ENCODE measurements at regions not wholly inside any gene's neighbourhood (a gene's known extent, or its start where the extent isn't known, plus 50 kb on each side); places are given as distances from the start of the nearest gene placed in this dataset.
A peak's percentile ranks its signal among the peaks of the same experiment; 100 is the strongest.

DNA sequence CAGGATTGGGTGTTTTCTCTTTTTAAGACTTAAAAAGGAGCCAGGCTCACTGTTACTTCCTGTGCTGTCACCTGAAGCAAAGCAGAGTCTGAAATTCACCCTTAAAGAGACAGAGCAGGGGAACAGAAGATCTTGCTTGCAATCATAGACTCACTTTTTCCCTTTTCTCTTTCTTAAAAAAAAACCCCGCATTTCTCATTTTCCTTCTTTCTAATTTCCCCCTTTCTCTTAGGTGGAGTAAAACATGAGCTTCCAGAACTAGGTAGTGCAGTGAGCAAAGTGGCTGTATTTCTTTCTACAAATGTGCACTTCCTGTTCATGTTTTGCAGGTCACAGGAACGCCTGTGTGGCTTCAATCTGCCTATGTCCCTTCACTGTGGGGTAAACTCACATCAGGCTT lies 381.2 kb downstream of the LPIN1 start:
- H4K20me1 ChIP-seq (ENCODE audit: control insufficient read depth, insufficient read depth, low read depth, low read length): no peaks in the 10 kb centered on the region
- TF ChIP-seq, protein P1, sequence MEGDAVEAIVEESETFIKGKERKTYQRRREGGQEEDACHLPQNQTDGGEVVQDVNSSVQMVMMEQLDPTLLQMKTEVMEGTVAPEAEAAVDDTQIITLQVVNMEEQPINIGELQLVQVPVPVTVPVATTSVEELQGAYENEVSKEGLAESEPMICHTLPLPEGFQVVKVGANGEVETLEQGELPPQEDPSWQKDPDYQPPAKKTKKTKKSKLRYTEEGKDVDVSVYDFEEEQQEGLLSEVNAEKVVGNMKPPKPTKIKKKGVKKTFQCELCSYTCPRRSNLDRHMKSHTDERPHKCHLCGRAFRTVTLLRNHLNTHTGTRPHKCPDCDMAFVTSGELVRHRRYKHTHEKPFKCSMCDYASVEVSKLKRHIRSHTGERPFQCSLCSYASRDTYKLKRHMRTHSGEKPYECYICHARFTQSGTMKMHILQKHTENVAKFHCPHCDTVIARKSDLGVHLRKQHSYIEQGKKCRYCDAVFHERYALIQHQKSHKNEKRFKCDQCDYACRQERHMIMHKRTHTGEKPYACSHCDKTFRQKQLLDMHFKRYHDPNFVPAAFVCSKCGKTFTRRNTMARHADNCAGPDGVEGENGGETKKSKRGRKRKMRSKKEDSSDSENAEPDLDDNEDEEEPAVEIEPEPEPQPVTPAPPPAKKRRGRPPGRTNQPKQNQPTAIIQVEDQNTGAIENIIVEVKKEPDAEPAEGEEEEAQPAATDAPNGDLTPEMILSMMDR (IDR thresholded peaks at IDR 0.05; ENCODE audit: low read depth, low read length, poor library complexity, severe bottlenecking): no peak
- TF ChIP-seq EZH2phosphoT487 (IDR thresholded peaks at IDR 0.05; ENCODE audit: borderline replicate concordance, low read length): no peak
- peaks cover 56% of the 10 kb centered on the region for H3K4me1 ChIP-seq (ENCODE audit: control insufficient read depth, low read length)
- no peaks in the 10 kb centered on the region for H3K79me2 ChIP-seq (ENCODE audit: control insufficient read depth, low read length)
- H3K4me2 ChIP-seq (ENCODE audit: low read length): peak overlapping the region; percentile 67
- H3K4me3 ChIP-seq (ENCODE audit: low read length): peak overlapping the region; percentile 34
- H3K27ac ChIP-seq (ENCODE audit: low read depth, low read length): peak overlapping the region; percentile 80
- H3K9me2 ChIP-seq (replicated peaks; ENCODE audit: control insufficient read depth, low read length): no peaks in the 10 kb centered on the region
- peaks cover 11% of the 10 kb centered on the region for H3F3A ChIP-seq (ENCODE audit: control insufficient read depth, insufficient read depth)
- H3K9me3 ChIP-seq (ENCODE audit: control insufficient read depth, insufficient read depth, low read length): no peaks in the 10 kb centered on the region
- H3K27me3 ChIP-seq (ENCODE audit: control insufficient read depth, low read length): no peaks in the 10 kb centered on the region
- H3K36me3 ChIP-seq (ENCODE audit: control insufficient read depth, low read length): no peaks in the 10 kb centered on the region

- no peaks in the 10 kb centered on the region for H3K9me2 ChIP-seq (replicated peaks; ENCODE audit: control insufficient read depth, low read length)
- H3K4me1 ChIP-seq (ENCODE audit: control insufficient read depth, low read length): peaks cover 34% of the 10 kb centered on the region
- no peaks in the 10 kb centered on the region for H4K20me1 ChIP-seq (ENCODE audit: control insufficient read depth, insufficient read depth, low read depth, low read length)
- H3F3A ChIP-seq (ENCODE audit: control insufficient read depth, insufficient read depth): peaks cover 9% of the 10 kb centered on the region
- H3K9me3 ChIP-seq (ENCODE audit: control insufficient read depth, insufficient read depth, low read length): no peaks in the 10 kb centered on the region
- no peak overlapping the region for H3K4me3 ChIP-seq (ENCODE audit: low read length)
- TF ChIP-seq, protein P1 (IDR thresholded peaks at IDR 0.05; ENCODE audit: low read depth, low read length, poor library complexity, severe bottlenecking): no peak
- no peak for TF ChIP-seq EZH2phosphoT487 (IDR thresholded peaks at IDR 0.05; ENCODE audit: borderline replicate concordance, low read length)
- H3K79me2 ChIP-seq (ENCODE audit: control insufficient read depth, low read length): no peaks in the 10 kb centered on the region
- H3K27ac ChIP-seq (ENCODE audit: low read depth, low read length): no peak overlapping the region
- H3K4me2 ChIP-seq (ENCODE audit: low read length): no peak overlapping the region
- no peaks in the 10 kb centered on the region for H3K36me3 ChIP-seq (ENCODE audit: control insufficient read depth, low read length)
- no peaks in the 10 kb centered on the region for H3K27me3 ChIP-seq (ENCODE audit: control insufficient read depth, low read length)
Observed at GRCh38 chr2:12131975-12132374, 385.5 kb downstream of the LPIN1 start.

DNA sequence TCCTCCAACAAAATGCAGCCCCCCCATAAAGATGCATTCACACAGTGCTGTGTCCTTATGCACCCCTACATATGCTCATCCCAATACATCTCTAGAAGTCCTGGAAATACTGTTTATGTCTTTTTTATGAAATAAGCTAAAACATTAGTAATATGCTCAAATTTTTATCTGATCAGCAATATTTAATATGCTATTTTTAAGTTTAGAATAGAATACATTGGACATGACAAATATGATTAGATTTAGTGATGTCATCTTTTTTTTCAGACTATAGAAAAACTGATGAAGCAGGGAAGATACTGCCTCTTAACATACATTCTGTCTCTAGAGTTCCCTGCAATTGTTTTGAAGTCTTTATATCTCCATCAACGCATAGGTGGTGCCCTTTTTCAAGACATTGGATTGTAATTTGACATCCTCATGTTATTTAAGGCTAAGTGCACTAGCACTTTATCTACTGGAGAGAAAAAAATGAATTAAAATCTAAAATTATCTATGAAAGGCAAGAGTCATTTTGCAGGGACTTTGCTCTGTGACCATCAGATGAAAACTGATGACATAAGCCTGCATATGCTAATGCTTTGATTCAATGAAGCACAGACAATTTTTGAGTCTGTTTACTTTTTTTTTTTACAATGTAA lies 395.3 kb downstream of the LPIN1 start:
- H3K27ac ChIP-seq (ENCODE audit: low read depth, low read length): no peak overlapping the region
- no peaks in the 10 kb centered on the region for H3F3A ChIP-seq (ENCODE audit: control insufficient read depth, insufficient read depth)
- H3K4me3 ChIP-seq (ENCODE audit: low read length): no peak overlapping the region
- H3K4me2 ChIP-seq (ENCODE audit: low read length): no peak overlapping the region
- TF ChIP-seq EZH2phosphoT487 (IDR thresholded peaks at IDR 0.05; ENCODE audit: borderline replicate concordance, low read length): no peak
- TF ChIP-seq, protein P1 (IDR thresholded peaks at IDR 0.05; ENCODE audit: low read depth, low read length, poor library complexity, severe bottlenecking): no peak
- no peaks in the 10 kb centered on the region for H3K9me2 ChIP-seq (replicated peaks; ENCODE audit: control insufficient read depth, low read length)
- no peaks in the 10 kb centered on the region for H3K4me1 ChIP-seq (ENCODE audit: control insufficient read depth, low read length)
- no peaks in the 10 kb centered on the region for H3K79me2 ChIP-seq (ENCODE audit: control insufficient read depth, low read length)
- H3K36me3 ChIP-seq (ENCODE audit: control insufficient read depth, low read length): no peaks in the 10 kb centered on the region
- H4K20me1 ChIP-seq (ENCODE audit: control insufficient read depth, insufficient read depth, low read depth, low read length): no peaks in the 10 kb centered on the region
- H3K9me3 ChIP-seq (ENCODE audit: control insufficient read depth, insufficient read depth, low read length): no peaks in the 10 kb centered on the region
- H3K27me3 ChIP-seq (ENCODE audit: control insufficient read depth, low read length): no peaks in the 10 kb centered on the region
